ENCODE measurements at regions not wholly inside any gene's neighbourhood (a gene's known extent, or its start where the extent isn't known, plus 50 kb on each side); places are given as distances from the start of the nearest gene placed in this dataset.

- no peak for DNase-seq
- Histone ChIP-seq H3K27me3 (no peaks in the 10 kb centered on the region), H3K36me3 (no peaks in the 10 kb centered on the region), H3K4me3 (no peak overlapping the region), H3K9me3 (no peaks in the 10 kb centered on the region), H3K4me1 (ENCODE audit: insufficient read depth) (peaks cover 7% of the 10 kb centered on the region), H3K27ac (no peak overlapping the region)
- intact Hi-C loops (cut with DNase I), result no loop called here
- 66 to 78% (median 73%) methylated on average over 12 of the region's 12 CpGs for whole genome bisulfite sequencing, 3 donors
- TF ChIP-seq EP300 (IDR thresholded peaks at IDR 0.05), result no peak
- no peak for TF ChIP-seq POLR2A (IDR thresholded peaks at IDR 0.05)
- no peak for TF ChIP-seq CTCF (IDR thresholded peaks at IDR 0.05)
These were observed 292.0 kb upstream of the DMRT1 start for GRCh38 chr9:549455-549997.

- H3K27ac ChIP-seq, result no peak overlapping the region
- DNase-seq, result no peak
- no peaks in the 10 kb centered on the region for H3K36me3 ChIP-seq
- intact Hi-C loops (cut with DNase I), result no loop called here
- H3K4me1 ChIP-seq (ENCODE audit: insufficient read depth), result peaks cover 7% of the 10 kb centered on the region
- H3K4me3 ChIP-seq, result no peak overlapping the region
- 89 to 95% (median 91%) methylated on average over 8 of the region's 8 CpGs for WGBS, 3 donors
- H3K27me3 ChIP-seq, result no peaks in the 10 kb centered on the region
- no peaks in the 10 kb centered on the region for H3K9me3 ChIP-seq
- no peak for TF ChIP-seq EP300 (IDR thresholded peaks at IDR 0.05)
- no peak for TF ChIP-seq CTCF (IDR thresholded peaks at IDR 0.05)
- TF ChIP-seq POLR2A (IDR thresholded peaks at IDR 0.05), result no peak
These were observed 291.2 kb upstream of the DMRT1 start for GRCh38 chr9:550333-550732.

- Histone ChIP-seq H3K27ac (no peak overlapping the region), H3K9me3 (no peaks in the 10 kb centered on the region), H3K27me3 (no peaks in the 10 kb centered on the region), H3K4me3 (no peak overlapping the region), H3K4me1 (ENCODE audit: insufficient read depth) (peaks cover 6% of the 10 kb centered on the region), H3K36me3 (no peaks in the 10 kb centered on the region)
- 49 to 56% (median 50%) methylated on average over 12 of the region's 12 CpGs for WGBS, 3 donors
- intact Hi-C loops (cut with DNase I), result no loop called here
- DNase-seq, result no peak
- no peak for TF ChIP-seq CTCF (IDR thresholded peaks at IDR 0.05)
- no peak for TF ChIP-seq POLR2A (IDR thresholded peaks at IDR 0.05)
- TF ChIP-seq EP300 (IDR thresholded peaks at IDR 0.05), result no peak
These were observed 289.2 kb upstream of the DMRT1 start for GRCh38 chr9:551986-552929.

- H3K27me3 ChIP-seq, result no peaks in the 10 kb centered on the region
- no peaks in the 10 kb centered on the region for H3K36me3 ChIP-seq
- intact Hi-C loops (cut with DNase I), result no loop called here
- DNase-seq, result no peak
- H3K4me3 ChIP-seq, result no peak overlapping the region
- TF ChIP-seq EP300 (IDR thresholded peaks at IDR 0.05), result no peak
- no peak for TF ChIP-seq CTCF (IDR thresholded peaks at IDR 0.05)
- TF ChIP-seq POLR2A (IDR thresholded peaks at IDR 0.05), result no peak
- H3K27ac ChIP-seq, result no peak overlapping the region
- H3K9me3 ChIP-seq, result no peaks in the 10 kb centered on the region
- H3K4me1 ChIP-seq (ENCODE audit: insufficient read depth), result peaks cover 6% of the 10 kb centered on the region
- 62 to 83% (median 75%) methylated on average over 4 of the region's 4 CpGs for WGBS, 3 donors
These were observed 286.0 kb upstream of the DMRT1 start for GRCh38 chr9:555493-555892.
